Brain pericyte (primary cell): ENCODE measurements at regions not wholly inside any gene's neighbourhood (a gene's known extent, or its start where the extent isn't known, plus 50 kb on each side); places are given as distances from the start of the nearest gene placed in this dataset.
"Not testable (repeated sequence)": the region's sequence is repeated elsewhere in the genome, so short reads cannot be mapped to it uniquely, and the experiment has no call there.

ENCODE experiments used
- DNase-seq: peaks from one replicate; pipeline ENCODE4 v3.0.0-alpha.2; 2012; ENCODE audit warnings: low read depth, low spot score

- no peak for DNase-seq
Measured at GRCh38 chr1:222187566-222188332, 360.2 kb downstream of the HHIPL2 start.

GRCh38 chr1:222182641-222183040 lies 365.3 kb downstream of the HHIPL2 start:
- no peak for DNase-seq

GRCh38 chr1:222181191-222181590 lies 366.7 kb downstream of the HHIPL2 start:
- no peak for DNase-seq

GRCh38 chr1:222177496-222177895 lies 370.4 kb downstream of the HHIPL2 start:
- not testable (repeated sequence) for DNase-seq

- no peak for DNase-seq
Measured at GRCh38 chr1:222171005-222171404, 376.9 kb downstream of the HHIPL2 start.

GRCh38 chr1:222168621-222169020 lies 379.3 kb downstream of the HHIPL2 start:
- DNase-seq = no peak

- DNase-seq = no peak
Measured at GRCh38 chr1:222167896-222168295, 380.0 kb downstream of the HHIPL2 start.

- no peak for DNase-seq
Measured at GRCh38 chr1:222167111-222167510, 380.8 kb downstream of the HHIPL2 start.

GRCh38 chr1:222165629-222166028 lies 382.3 kb downstream of the HHIPL2 start:
- no peak for DNase-seq

- DNase-seq = no peak
Measured at GRCh38 chr1:222163895-222164294, 384.0 kb downstream of the HHIPL2 start.

GRCh38 chr1:222161676-222162075 lies 386.2 kb downstream of the HHIPL2 start:
- no peak for DNase-seq

- no peak for DNase-seq
Measured at GRCh38 chr1:222157612-222158011, 390.3 kb downstream of the HHIPL2 start.

GRCh38 chr1:222140206-222140605 lies 398.3 kb upstream of the DUSP10 start:
- DNase-seq = no peak

GRCh38 chr1:222138095-222138494 lies 396.2 kb upstream of the DUSP10 start:
- no peak for DNase-seq

- no peak for DNase-seq
Measured at GRCh38 chr1:222136869-222137268, 395.0 kb upstream of the DUSP10 start.

- DNase-seq = no peak
Measured at GRCh38 chr1:222129041-222129440, 387.2 kb upstream of the DUSP10 start.

GRCh38 chr1:222127526-222128152 lies 385.8 kb upstream of the DUSP10 start:
- DNase-seq = no peak

GRCh38 chr1:222127096-222127495 lies 385.2 kb upstream of the DUSP10 start:
- DNase-seq = no peak

- no peak for DNase-seq
Measured at GRCh38 chr1:222126052-222126451, 384.2 kb upstream of the DUSP10 start.

GRCh38 chr1:222124602-222125001 lies 382.7 kb upstream of the DUSP10 start:
- no peak for DNase-seq

GRCh38 chr1:222123111-222123510 lies 381.2 kb upstream of the DUSP10 start:
- no peak for DNase-seq

GRCh38 chr1:222117809-222118208 lies 375.9 kb upstream of the DUSP10 start:
- no peak for DNase-seq

- no peak for DNase-seq
Measured at GRCh38 chr1:222114536-222115156, 372.8 kb upstream of the DUSP10 start.
